Parathyroid adenoma (tissue), 2 donors: ENCODE measurements at regions not wholly inside any gene's neighbourhood (a gene's known extent, or its start where the extent isn't known, plus 50 kb on each side); places are given as distances from the start of the nearest gene placed in this dataset.

Experiments
- H2AFZ ChIP-seq: fragments of 300-600 bp; sonication (generic); one replicate; pipeline ENCODE4 v1.7.0; 2017; ENCODE audit warnings: antibody characterized with exemption, mild to moderate bottlenecking
- H3K27ac ChIP-seq: fragments of 300-600 bp; sonication (generic); one replicate; pipeline ENCODE4 v1.7.0; 2017
- H3K27me3 ChIP-seq: fragments of 300-600 bp; sonication (generic); one replicate; pipeline ENCODE4 v1.7.0; 2017; ENCODE audit warnings: low read length; ENCODE audit not compliant: control insufficient read depth, insufficient read depth
- H3K36me3 ChIP-seq: fragments of 300-600 bp; sonication (generic); one replicate; pipeline ENCODE4 v1.7.0; 2017; ENCODE audit warnings: low read length; ENCODE audit not compliant: control insufficient read depth, insufficient read depth
- H3K4me1 ChIP-seq: fragments of 300-600 bp; sonication (generic); one replicate; pipeline ENCODE4 v1.7.0; 2017; ENCODE audit warnings: control low read depth
- H3K4me2 ChIP-seq: fragments of 300-600 bp; sonication (generic); one replicate; pipeline ENCODE4 v1.7.0; 2017; ENCODE audit warnings: low read length
- H3K4me3 ChIP-seq: fragments of 300-600 bp; sonication (generic); one replicate; pipeline ENCODE4 v1.7.0; 2017; ENCODE audit warnings: low read depth, low read length
- H3K79me2 ChIP-seq: fragments of 300-600 bp; sonication (generic); one replicate; pipeline ENCODE4 v1.7.0; 2017; ENCODE audit warnings: control low read depth
- H3K9ac ChIP-seq: fragments of 300-600 bp; sonication (generic); one replicate; pipeline ENCODE4 v1.7.0; 2017; ENCODE audit warnings: mild to moderate bottlenecking
- H3K9me3 ChIP-seq: fragments of 300-600 bp; sonication (generic); one replicate; pipeline ENCODE4 v1.7.0; 2017; ENCODE audit warnings: low read length; ENCODE audit not compliant: control insufficient read depth
- CTCF ChIP-seq: fragments of 300-600 bp; sonication (generic); IDR thresholded peaks from one replicate; pipeline ENCODE4 v1.7.0; 2017; ENCODE audit warnings: antibody characterized with exemption, mild to moderate bottlenecking
- donor health status: primary hyperparathyroidism.

- H3K4me2 ChIP-seq, result no peak overlapping the region
- H3K27ac ChIP-seq, result no peak overlapping the region
- H3K9ac ChIP-seq, result no peak overlapping the region
- H3K4me1 ChIP-seq, result no peaks in the 10 kb centered on the region
- H3K4me3 ChIP-seq, result no peak overlapping the region
- TF ChIP-seq CTCF, result no peak
- H2AFZ ChIP-seq, result no peak overlapping the region
- no peaks in the 10 kb centered on the region for H3K27me3 ChIP-seq
- no peaks in the 10 kb centered on the region for H3K36me3 ChIP-seq
- H3K79me2 ChIP-seq, result no peaks in the 10 kb centered on the region
- no peaks in the 10 kb centered on the region for H3K9me3 ChIP-seq
Observed at GRCh38 chr22:48895831-48896765, 931.6 kb downstream of the BRD1 start.

GRCh38 chr22:48895336-48895735 lies 932.3 kb downstream of the BRD1 start:
- no peak overlapping the region for H3K27ac ChIP-seq
- no peaks in the 10 kb centered on the region for H3K27me3 ChIP-seq
- H3K79me2 ChIP-seq, result no peaks in the 10 kb centered on the region
- H3K4me2 ChIP-seq, result no peak overlapping the region
- no peaks in the 10 kb centered on the region for H3K9me3 ChIP-seq
- H2AFZ ChIP-seq, result no peak overlapping the region
- H3K9ac ChIP-seq, result no peak overlapping the region
- H3K4me1 ChIP-seq, result no peaks in the 10 kb centered on the region
- no peaks in the 10 kb centered on the region for H3K36me3 ChIP-seq
- TF ChIP-seq CTCF, result no peak
- no peak overlapping the region for H3K4me3 ChIP-seq

GRCh38 chr22:48894804-48895250 lies 932.8 kb downstream of the BRD1 start:
- no peak overlapping the region for H3K4me2 ChIP-seq
- no peaks in the 10 kb centered on the region for H3K36me3 ChIP-seq
- no peak overlapping the region for H3K4me3 ChIP-seq
- no peak overlapping the region for H2AFZ ChIP-seq
- H3K27ac ChIP-seq, result no peak overlapping the region
- no peak overlapping the region for H3K9ac ChIP-seq
- no peak for TF ChIP-seq CTCF
- no peaks in the 10 kb centered on the region for H3K9me3 ChIP-seq
- no peaks in the 10 kb centered on the region for H3K27me3 ChIP-seq
- no peaks in the 10 kb centered on the region for H3K79me2 ChIP-seq
- no peaks in the 10 kb centered on the region for H3K4me1 ChIP-seq

DNA sequence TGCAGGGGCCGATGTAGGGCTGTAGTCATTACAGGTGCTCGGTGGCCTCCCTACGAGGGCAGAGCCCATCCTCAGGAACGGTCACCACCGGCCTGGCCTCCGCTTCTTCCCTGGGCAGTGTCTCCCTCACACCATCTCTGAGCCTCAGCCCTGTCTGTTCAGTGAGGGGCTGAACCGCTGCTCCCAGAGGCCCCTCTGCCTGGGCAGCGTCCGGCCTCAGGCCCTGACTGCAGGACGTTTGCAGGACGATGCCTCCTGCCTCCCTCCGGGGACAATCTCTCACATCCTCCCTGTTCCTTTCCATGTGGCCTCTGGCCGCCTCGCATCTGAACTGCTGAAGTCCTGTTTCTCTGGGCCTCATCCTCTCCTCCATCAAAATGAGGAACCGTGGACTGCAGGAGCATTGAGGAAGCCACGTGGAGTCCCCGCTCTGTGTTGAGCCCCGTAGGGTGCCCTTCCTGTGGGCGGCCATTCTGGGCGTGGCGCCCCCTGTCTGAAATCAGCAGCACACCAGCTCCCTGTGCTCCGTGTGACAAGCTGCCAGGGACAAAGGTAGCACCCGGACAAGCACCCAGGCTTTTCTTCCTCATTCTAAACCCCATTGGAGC lies 933.5 kb downstream of the BRD1 start:
- Histone ChIP-seq H3K27ac (no peak overlapping the region), H3K4me1 (no peaks in the 10 kb centered on the region), H3K27me3 (no peaks in the 10 kb centered on the region)

More for the DNA sequence above, 933.5 kb downstream of the BRD1 start:
- Histone ChIP-seq H2AFZ (no peak overlapping the region), H3K9ac (no peak overlapping the region), H3K36me3 (no peaks in the 10 kb centered on the region), H3K9me3 (no peaks in the 10 kb centered on the region), H3K4me3 (no peak overlapping the region), H3K4me2 (no peak overlapping the region), H3K79me2 (no peaks in the 10 kb centered on the region)
- no peak for TF ChIP-seq CTCF
